GM12872 (cell line): ENCODE measurements at regions not wholly inside any gene's neighbourhood (a gene's known extent, or its start where the extent isn't known, plus 50 kb on each side); places are given as distances from the start of the nearest gene placed in this dataset.

Experiments
- CTCF ChIP-seq: IDR thresholded peaks from 3 replicates; pipeline ENCODE4 v1.5.1; 2011; ENCODE audit warnings: low read depth, mild to moderate bottlenecking, low read length, moderate library complexity; ENCODE audit not compliant: insufficient read depth

GRCh38 chr3:63202529-63202928 lies 75.6 kb upstream of the SYNPR start:
- TF ChIP-seq CTCF = no peak

- TF ChIP-seq CTCF = no peak
Measured at GRCh38 chr3:63207066-63207590, 71.0 kb upstream of the SYNPR start.

GRCh38 chr3:63228087-63228486 lies 50.0 kb upstream of the SYNPR start:
- TF ChIP-seq CTCF = no peak
